K562 (cell line): ENCODE measurements at regions not wholly inside any gene's neighbourhood (a gene's known extent, or its start where the extent isn't known, plus 50 kb on each side); places are given as distances from the start of the nearest gene placed in this dataset.
A peak's percentile ranks its signal among the peaks of the same experiment; 100 is the strongest.

Experiments
- ATAC-seq: fragments of 200-7000 bp; cut with Tn5 transposase; 3 replicates; pipeline ENCODE4 v1.9.1; 2020; ENCODE audit warnings: moderate library complexity
- BruUV-seq: library from RNA; stranded (reverse); fragments of 400-500 nt; replicated peaks from 2 replicates; lab custom pipeline; 2021; lab: Mats Ljungman, UMichigan
- CTCF ChIA-PET: fragments of 300-600 bp; formaldehyde crosslinking; extraction: SDS; loops from one replicate; lab custom pipeline; 2021; ENCODE audit warnings: low intra/inter-chr PET ratio; lab: Yijun Ruan, JAX
- POLR2A ChIA-PET: fragments of 300-600, 350-650 bp; sonication (Branson Sonifier 250); formaldehyde crosslinking; extraction: SDS; loops from one replicate; lab custom pipeline; 2021; ENCODE audit warnings: antibody characterized with exemption, inconsistent platforms; lab: Yijun Ruan, JAX
- DNase-seq, 4 experiments: peaks; one replicate each; pipeline versions ENCODE4 v3.0.0 to v3.0.0-alpha.2; 2011 to 2018; ENCODE audit warnings: low spot score in 3 of 4, mixed read lengths in 3 of 4; ENCODE audit errors: extremely low read depth in 1 of 4
- FAIRE-seq: peaks from 2 replicates; lab custom pipeline; 2011; peaks lifted over from hg19 to GRCh38; lab: Jason Lieb, UNC
- H2AFZ ChIP-seq: 2 replicates; pipeline ENCODE4 v1.6.0; 2011; ENCODE audit warnings: low read depth, low read length, control low read depth, inconsistent platforms
- H3K27ac ChIP-seq: fragments of 200-600 bp; 3 replicates; pipeline ENCODE4 v1.8.0; 2011; ENCODE audit warnings: low read depth, mild to moderate bottlenecking, control low read depth, inconsistent platforms, low read length, moderate library complexity, mixed read lengths; ENCODE audit errors: extremely low read depth
- H3K27me3 ChIP-seq, 2 experiments: fragments of 300-600 bp in 1 of 2; 2 replicates in 1 of 2; 3 replicates in 1 of 2; pipeline versions ENCODE4 v1.6.0 to v1.8.0; 2011; ENCODE audit warnings: inconsistent platforms in 2 of 2, low read length in 2 of 2, mild to moderate bottlenecking in 1 of 2, mixed read lengths in 1 of 2, moderate library complexity in 1 of 2; ENCODE audit not compliant: control insufficient read depth in 2 of 2, insufficient read depth in 2 of 2
- H3K36me3 ChIP-seq: fragments of 300-600 bp; 3 replicates; pipeline ENCODE4 v1.8.0; 2011; ENCODE audit warnings: mild to moderate bottlenecking, low read length, inconsistent platforms; ENCODE audit not compliant: control insufficient read depth, insufficient read depth
- H3K4me1 ChIP-seq, 2 experiments: fragments of 200-600 bp in 1 of 2; replicated peaks in 1 of 2; 2 replicates in 1 of 2; 3 replicates in 1 of 2; pipeline versions ENCODE4 v1.5.1 to v1.8.0; 2011; ENCODE audit warnings: inconsistent platforms in 2 of 2, low read length in 2 of 2, mild to moderate bottlenecking in 1 of 2, mixed read lengths in 1 of 2, moderate library complexity in 1 of 2; ENCODE audit not compliant: control insufficient read depth in 2 of 2, insufficient read depth in 2 of 2
- H3K4me2 ChIP-seq: 2 replicates; pipeline ENCODE4 v1.6.1; 2011; ENCODE audit warnings: low read length, control low read depth, inconsistent platforms, mixed read lengths; ENCODE audit not compliant: insufficient read depth
- H3K4me3 ChIP-seq: fragments of 200-600 bp; sonication (generic), shearing (Covaris generic); 2 replicates; pipeline ENCODE4 v1.5.1; 2016; ENCODE audit warnings: control low read depth, inconsistent platforms
- H3K79me2 ChIP-seq: fragments of 200-600 bp; 3 replicates; pipeline ENCODE4 v1.8.0; 2011; ENCODE audit warnings: low read length, inconsistent platforms; ENCODE audit not compliant: control insufficient read depth, insufficient read depth
- H3K9ac ChIP-seq, 2 experiments: 2 replicates each; pipeline versions ENCODE4 v1.6.0 to v1.6.1; 2011; ENCODE audit warnings: low read depth in 2 of 2, low read length in 2 of 2, control low read depth in 1 of 2, inconsistent platforms in 1 of 2, mild to moderate bottlenecking in 1 of 2, mixed read lengths in 1 of 2; ENCODE audit not compliant: insufficient read depth in 1 of 2
- H3K9me1 ChIP-seq: one replicate; pipeline ENCODE4 v1.6.0; 2011; ENCODE audit warnings: inconsistent platforms, mild to moderate bottlenecking, low read length, moderate library complexity; ENCODE audit not compliant: control insufficient read depth, insufficient read depth
- H3K9me3 ChIP-seq: replicated peaks from 2 replicates; pipeline ENCODE4 v1.5.1; 2011; ENCODE audit warnings: low read depth, low read length, inconsistent platforms; ENCODE audit not compliant: control insufficient read depth, insufficient read depth
- H4K20me1 ChIP-seq: replicated peaks from 2 replicates; pipeline ENCODE4 v1.6.1; 2011; ENCODE audit warnings: low read length, inconsistent platforms, mixed read lengths; ENCODE audit not compliant: control insufficient read depth, insufficient read depth
- AFF1 ChIP-seq, 2 experiments: fragments of 450-650 bp; IDR thresholded peaks; 2 replicates each; pipeline ENCODE4 v1.6.1; 2018; ENCODE audit warnings: mild to moderate bottlenecking in 2 of 2, low read depth in 1 of 2; ENCODE audit not compliant: partially characterized antibody in 2 of 2
- CTCF ChIP-seq, 3 experiments: IDR thresholded peaks in 2 of 3; conservative IDR thresholded peaks in 1 of 3; 2 replicates each; pipeline ENCODE4 v1.5.1; 2011 to 2012; ENCODE audit warnings: low read length in 3 of 3, mild to moderate bottlenecking in 3 of 3, control low read depth in 2 of 3, improper control_type of control experiment in 1 of 3, inconsistent platforms in 1 of 3, low read depth in 1 of 3, mixed read lengths in 1 of 3, moderate library complexity in 1 of 3; ENCODE audit not compliant: insufficient read depth in 2 of 3
- RAD21 ChIP-seq, 2 experiments: fragments of 250-450 bp in 1 of 2; fragments of 450-650 bp in 1 of 2; sonication (Bioruptor Pico) in 1 of 2; formaldehyde crosslinking in 1 of 2; IDR thresholded peaks in 1 of 2; conservative IDR thresholded peaks in 1 of 2; 2 replicates each; pipeline versions ENCODE4 v1.4.0 to v1.8.0; 2020 to 2022; ENCODE audit warnings: mild to moderate bottlenecking in 2 of 2, moderate library complexity in 1 of 2
- ZBTB7A ChIP-seq: IDR thresholded peaks from 2 replicates; pipeline ENCODE4 v1.6.1; 2011; ENCODE audit warnings: low read depth, mild to moderate bottlenecking, low read length, moderate library complexity, borderline replicate concordance; ENCODE audit not compliant: control insufficient read depth
- WGBS: fragments of 100-300 bp; shearing (Covaris generic); methylation state at CpG from one replicate; pipeline ENCODE4 v1.1.6; 2016; ENCODE audit warnings: low coverage, mixed read lengths; ENCODE audit not compliant: insufficient coverage; ENCODE audit errors: missing lambda C conversion rate; 5-methylcytosine and 5-hydroxymethylcytosine counted together
- in situ Hi-C: fragments of 300-500 bp; cut with MboI; formaldehyde crosslinking; loops from 4 replicates; pipeline ENCODE4 v1.15.0; 2018; ENCODE audit warnings: inconsistent platforms, mixed read lengths
- intact Hi-C: fragments of 100-400 bp; cut with micrococcal nuclease; formaldehyde crosslinking; loops from 2 replicates; pipeline ENCODE4 v1.14.2; 2022

GRCh38 chr4:186946682-186947294, 223.1 kb upstream of the FAT1 start (continued):
- TF ChIP-seq AFF1 (IDR thresholded peaks at IDR 0.05; ENCODE audit: low read depth in 1 of 2, partially characterized antibody in 2 of 2), result no peak

- DNase-seq, result peak in 1 of 4 experiments; percentile 18
- H3K4me1 ChIP-seq, result peaks cover 0 to 4% of the 10 kb centered on the region in 2 experiments; a peak in 1 of 5 replicates
- H3K79me2 ChIP-seq, result no peaks in the 10 kb centered on the region
- CTCF ChIA-PET, result no interaction called here
- under 1% methylated on average over 14 of the region's 14 CpGs for WGBS
- no peaks in the 10 kb centered on the region for H3K9me1 ChIP-seq
- H3K9me3 ChIP-seq, result no peaks in the 10 kb centered on the region
- in situ Hi-C loops, result no loop called here
- no peak overlapping the region for H3K27ac ChIP-seq
- H2AFZ ChIP-seq, result no peak overlapping the region
- H3K4me2 ChIP-seq, result no peak overlapping the region; the same call in 1 of the 2 replicates
- POLR2A ChIA-PET, result no interaction called here
- no peak for FAIRE-seq
- H3K4me3 ChIP-seq, result no peak overlapping the region
- no peaks in the 10 kb centered on the region for H3K36me3 ChIP-seq
- peaks cover 12 to 26% of the 10 kb centered on the region in 2 experiments; a peak in 4 of 5 replicates for H3K27me3 ChIP-seq
- intact Hi-C loops, result no loop called here
- TF ChIP-seq CTCF (IDR thresholded peaks at IDR 0.05 in 2 of 3, conservative IDR thresholded peaks at IDR 0.05 in 1 of 3; ENCODE audit: insufficient read depth in 2 of 3, low read depth in 1 of 3, low read length in 3 of 3), result peak; percentile 11 to 47 (median 20); a peak in 2 of 6 replicates
- peak in 1 of 2 experiments; percentile 27; a peak in 1 of 4 replicates for TF ChIP-seq RAD21 (CRISPR knock-in tag; conservative IDR thresholded peaks at IDR 0.05 in 1 of 2, IDR thresholded peaks at IDR 0.05 in 1 of 2)
- no peak for TF ChIP-seq ZBTB7A
- no TSS peak for BruUV-seq
- peak; percentile 72 for ATAC-seq
- H3K9ac ChIP-seq, result no peak overlapping the region
- no peaks in the 10 kb centered on the region for H4K20me1 ChIP-seq
These were observed 224.9 kb upstream of the FAT1 start for GRCh38 chr4:186948361-186949242.
